BJ (cell line): ENCODE measurements at regions not wholly inside any gene's neighbourhood (a gene's known extent, or its start where the extent isn't known, plus 50 kb on each side); places are given as distances from the start of the nearest gene placed in this dataset.
A peak's percentile ranks its signal among the peaks of the same experiment; 100 is the strongest.

Experiments used
- CTCF ChIA-PET: fragments of 350-600 bp; formaldehyde crosslinking; extraction: SDS; loops from one replicate; lab custom pipeline; 2021; ENCODE audit warnings: antibody characterized with exemption, inconsistent platforms; lab: Yijun Ruan, JAX
- POLR2A ChIA-PET: fragments of 300-600 bp; sonication (Branson Sonifier 250); formaldehyde crosslinking; extraction: SDS; loops from one replicate; lab custom pipeline; 2021; ENCODE audit warnings: antibody characterized with exemption; lab: Charles Lee
- DNase-seq: peaks from one replicate; pipeline ENCODE4 v3.0.0-alpha.2; 2011; ENCODE audit warnings: low read depth
- H3K27me3 ChIP-seq: 2 replicates; pipeline ENCODE4 v1.6.0; 2011; ENCODE audit warnings: low read length; ENCODE audit not compliant: control insufficient read depth, insufficient read depth
- H3K36me3 ChIP-seq: 2 replicates; pipeline ENCODE4 v1.5.1; 2011; ENCODE audit warnings: low read length; ENCODE audit not compliant: control insufficient read depth, insufficient read depth
- H3K4me3 ChIP-seq: 2 replicates; pipeline ENCODE4 v1.5.1; 2011; ENCODE audit warnings: low read depth, mild to moderate bottlenecking, control low read depth, low read length
- TF ChIP-seq, protein P1 (sequence below): IDR thresholded peaks from 2 replicates; pipeline ENCODE4 v1.5.1; 2011; ENCODE audit warnings: low read depth, mild to moderate bottlenecking, control low read depth, inconsistent platforms, low read length, moderate library complexity; ENCODE audit not compliant: insufficient read depth

DNA sequence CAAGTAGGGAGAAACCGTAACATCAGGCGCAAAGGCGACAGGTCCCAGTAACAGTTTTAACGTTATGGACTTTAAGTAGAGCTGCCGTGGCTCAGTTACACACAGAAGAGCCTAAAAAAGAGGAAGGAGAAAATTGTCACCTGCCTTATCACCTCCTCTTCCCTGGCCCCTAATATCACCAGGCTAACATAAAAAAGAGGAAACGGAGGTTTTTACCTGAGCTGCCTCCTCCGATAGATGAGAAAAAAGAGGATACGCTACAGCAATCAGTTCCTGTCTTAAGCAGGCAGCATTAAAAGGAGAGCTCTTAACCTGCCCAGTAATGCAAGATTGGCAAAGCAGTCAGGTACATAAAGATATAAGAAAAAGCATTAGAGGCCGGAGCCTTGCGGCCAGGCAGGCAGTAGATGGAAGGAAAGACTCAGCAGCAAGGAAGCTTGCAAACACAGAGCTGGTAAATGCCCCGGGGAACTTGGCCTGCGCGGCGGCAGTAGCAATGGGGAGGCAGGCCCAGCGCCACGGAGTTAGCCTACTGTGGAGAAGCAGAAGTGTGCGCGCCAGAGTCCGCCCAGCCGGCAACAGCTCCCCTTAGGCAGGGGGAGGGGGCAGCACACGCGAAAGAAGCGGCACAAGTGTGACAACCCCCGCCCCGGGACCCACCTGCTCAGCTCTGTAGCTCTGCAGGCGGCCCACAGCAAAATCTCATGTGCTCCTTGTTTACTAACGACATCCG lies 116.3 kb upstream of the SCN7A start:
- POLR2A ChIA-PET, result interaction anchor here (0.6 kb wide), 1 partner anchor 36 kb away, joined by 4 read pairs; no protein-coding TSS in a partner anchor
- H3K4me3 ChIP-seq, result no peak overlapping the region
- CTCF ChIA-PET, result interaction anchor here (1.1 to 1.8 kb wide), 2 partner anchors 9 to 40 kb away, joined by 3 to 4 read pairs; no protein-coding TSS in a partner anchor

DNA sequence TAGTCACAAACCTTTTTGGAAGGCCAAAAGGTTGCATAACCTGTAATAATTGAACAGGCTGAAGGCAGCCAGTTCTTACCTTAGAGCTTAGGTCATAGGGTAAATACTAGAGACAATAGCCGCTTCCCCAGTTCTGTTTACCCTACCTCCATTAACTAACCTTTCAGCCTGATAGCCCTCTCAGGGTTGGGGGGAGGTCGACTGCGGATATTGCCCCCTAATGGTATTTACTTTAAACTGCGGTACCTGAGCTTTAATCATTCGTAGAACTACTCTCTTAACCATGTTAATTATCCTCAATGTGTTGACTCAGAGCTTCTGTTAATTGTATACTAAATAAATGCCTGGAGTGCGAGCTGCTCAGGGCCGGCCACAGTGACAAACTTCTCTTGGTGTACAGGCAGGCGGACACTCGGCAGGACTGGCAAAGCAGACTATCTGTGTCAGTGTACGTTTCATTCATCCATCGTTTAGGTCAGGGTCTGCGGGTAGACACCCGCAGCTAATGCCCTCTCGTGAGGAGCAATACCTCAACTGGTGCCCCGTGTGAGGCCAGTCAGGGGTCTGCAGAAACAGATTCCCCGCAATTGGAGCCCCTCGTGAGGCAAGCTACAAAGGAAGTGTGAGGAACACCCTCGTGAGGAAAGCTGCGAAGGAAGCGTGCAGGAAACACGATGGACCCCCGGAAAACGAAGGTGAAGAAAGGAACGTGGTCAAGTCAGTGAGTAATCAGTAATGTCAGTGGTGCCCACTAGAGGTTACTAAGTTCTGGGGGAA lies 115.3 kb upstream of the SCN7A start:
- TF ChIP-seq, protein P1, sequence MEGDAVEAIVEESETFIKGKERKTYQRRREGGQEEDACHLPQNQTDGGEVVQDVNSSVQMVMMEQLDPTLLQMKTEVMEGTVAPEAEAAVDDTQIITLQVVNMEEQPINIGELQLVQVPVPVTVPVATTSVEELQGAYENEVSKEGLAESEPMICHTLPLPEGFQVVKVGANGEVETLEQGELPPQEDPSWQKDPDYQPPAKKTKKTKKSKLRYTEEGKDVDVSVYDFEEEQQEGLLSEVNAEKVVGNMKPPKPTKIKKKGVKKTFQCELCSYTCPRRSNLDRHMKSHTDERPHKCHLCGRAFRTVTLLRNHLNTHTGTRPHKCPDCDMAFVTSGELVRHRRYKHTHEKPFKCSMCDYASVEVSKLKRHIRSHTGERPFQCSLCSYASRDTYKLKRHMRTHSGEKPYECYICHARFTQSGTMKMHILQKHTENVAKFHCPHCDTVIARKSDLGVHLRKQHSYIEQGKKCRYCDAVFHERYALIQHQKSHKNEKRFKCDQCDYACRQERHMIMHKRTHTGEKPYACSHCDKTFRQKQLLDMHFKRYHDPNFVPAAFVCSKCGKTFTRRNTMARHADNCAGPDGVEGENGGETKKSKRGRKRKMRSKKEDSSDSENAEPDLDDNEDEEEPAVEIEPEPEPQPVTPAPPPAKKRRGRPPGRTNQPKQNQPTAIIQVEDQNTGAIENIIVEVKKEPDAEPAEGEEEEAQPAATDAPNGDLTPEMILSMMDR, result no peak
- POLR2A ChIA-PET, result no interaction called here
- CTCF ChIA-PET, result no interaction called here
- Histone ChIP-seq H3K36me3 (no peaks in the 10 kb centered on the region), H3K27me3 (no peaks in the 10 kb centered on the region), H3K4me3 (no peak overlapping the region)
- DNase-seq, result no peak

More for the DNA sequence above, 116.3 kb upstream of the SCN7A start:
- no peaks in the 10 kb centered on the region for H3K36me3 ChIP-seq
- no peak for DNase-seq
- TF ChIP-seq, protein P1, result no peak
- no peaks in the 10 kb centered on the region for H3K27me3 ChIP-seq

DNA sequence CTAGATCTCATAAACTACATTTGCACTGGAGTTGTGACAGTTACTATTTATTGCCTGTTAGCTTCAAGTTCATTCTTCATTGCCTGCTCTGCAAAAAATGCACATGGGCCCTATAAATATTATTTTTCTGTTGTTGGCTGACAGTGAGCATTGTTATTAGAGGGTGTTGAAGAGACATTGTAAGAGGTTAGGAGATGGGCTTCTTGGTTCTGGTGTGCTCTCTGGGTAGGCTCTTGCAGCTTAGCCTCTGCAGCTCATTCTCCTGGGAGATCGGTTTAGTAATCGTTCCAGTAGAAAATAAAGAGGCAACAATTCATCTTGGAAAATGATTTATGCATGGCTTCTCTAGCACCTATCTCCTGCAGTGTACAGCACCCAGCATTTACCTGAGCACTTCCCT lies 113.8 kb upstream of the SCN7A start:
- CTCF ChIA-PET, result no interaction called here

DNA sequence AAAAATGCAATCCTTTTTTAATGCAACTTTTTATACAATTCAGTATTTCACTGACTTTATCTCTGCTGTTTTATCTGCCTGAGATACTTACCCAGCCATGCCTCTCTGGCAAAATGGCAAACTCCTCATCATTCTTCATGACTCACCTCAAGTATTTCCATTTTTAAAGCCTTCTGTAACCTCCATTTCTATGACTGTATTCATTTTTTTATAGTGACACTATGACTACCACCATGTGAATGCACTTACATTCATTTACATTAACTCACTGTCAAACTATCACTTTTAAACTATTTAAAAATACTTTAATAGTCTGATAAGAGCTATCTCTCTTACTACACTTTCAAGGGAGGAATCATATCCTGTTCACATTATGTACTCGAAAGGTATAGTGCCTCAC lies 99.4 kb upstream of the SCN7A start:
- TF ChIP-seq, protein P1, result no peak
- Histone ChIP-seq H3K27me3 (no peaks in the 10 kb centered on the region), H3K36me3 (no peaks in the 10 kb centered on the region), H3K4me3 (no peak overlapping the region)
- ChIA-PET POLR2A (no interaction called here), CTCF (no interaction called here)
- peak; percentile 65 for DNase-seq

More for the DNA sequence above, 113.8 kb upstream of the SCN7A start:
- no peak overlapping the region for H3K4me3 ChIP-seq
- no peaks in the 10 kb centered on the region for H3K27me3 ChIP-seq
- no peak for DNase-seq
- POLR2A ChIA-PET, result no interaction called here
- no peaks in the 10 kb centered on the region for H3K36me3 ChIP-seq
- TF ChIP-seq, protein P1, result no peak

DNA sequence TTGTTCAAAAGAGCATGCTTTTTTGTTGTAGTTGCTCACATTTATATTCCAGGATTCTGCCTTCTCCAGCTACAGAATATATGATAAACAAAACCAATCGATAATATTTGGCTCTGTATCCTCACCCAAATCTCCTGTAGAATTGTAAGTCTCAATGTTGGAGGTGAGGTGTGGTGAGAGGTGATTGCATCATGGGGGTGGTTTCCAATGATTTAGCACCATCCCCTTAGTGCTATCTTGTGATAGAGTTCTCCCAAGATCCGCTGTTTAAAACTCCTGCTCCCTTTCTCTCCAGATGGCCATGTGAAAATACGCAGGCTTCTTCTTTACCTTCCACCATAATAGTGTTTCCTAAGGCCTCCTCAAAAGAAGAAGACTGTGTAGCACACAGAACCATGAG lies 98.7 kb upstream of the SCN7A start:
- TF ChIP-seq, protein P1, result no peak
- ChIA-PET POLR2A (no interaction called here), CTCF (no interaction called here)
- no peak overlapping the region for H3K4me3 ChIP-seq
- DNase-seq, result no peak
- H3K27me3 ChIP-seq, result no peaks in the 10 kb centered on the region
- H3K36me3 ChIP-seq, result no peaks in the 10 kb centered on the region
